Fibroblast of skin of back (primary cell): ENCODE measurements at regions not wholly inside any gene's neighbourhood (a gene's known extent, or its start where the extent isn't known, plus 50 kb on each side); places are given as distances from the start of the nearest gene placed in this dataset.
A peak's percentile ranks its signal among the peaks of the same experiment; 100 is the strongest.

Source experiments
- DNase-seq: peaks from one replicate; pipeline ENCODE4 v3.0.0-alpha.2; 2013

- DNase-seq = no peak
Observed at GRCh38 chr15:52866698-52867097, 76.6 kb upstream of the ONECUT1 start.

GRCh38 chr15:52862677-52863076, 72.5 kb upstream of the ONECUT1 start:
- DNase-seq = no peak

- no peak for DNase-seq
Observed at GRCh38 chr15:52858782-52859176, 68.6 kb upstream of the ONECUT1 start.

- DNase-seq = peak; percentile 51
Observed at GRCh38 chr15:52857937-52858781, 68.0 kb upstream of the ONECUT1 start.

- no peak for DNase-seq
Observed at GRCh38 chr15:52857471-52857870, 67.3 kb upstream of the ONECUT1 start.

- no peak for DNase-seq
Observed at GRCh38 chr15:52856286-52856685, 66.2 kb upstream of the ONECUT1 start.

- DNase-seq = no peak
Observed at GRCh38 chr15:52855157-52855556, 65.0 kb upstream of the ONECUT1 start.

- DNase-seq = no peak
Observed at GRCh38 chr15:52844823-52845222, 54.7 kb upstream of the ONECUT1 start.
